ENCODE measurements at regions not wholly inside any gene's neighbourhood (a gene's known extent, or its start where the extent isn't known, plus 50 kb on each side); places are given as distances from the start of the nearest gene placed in this dataset.

DNA sequence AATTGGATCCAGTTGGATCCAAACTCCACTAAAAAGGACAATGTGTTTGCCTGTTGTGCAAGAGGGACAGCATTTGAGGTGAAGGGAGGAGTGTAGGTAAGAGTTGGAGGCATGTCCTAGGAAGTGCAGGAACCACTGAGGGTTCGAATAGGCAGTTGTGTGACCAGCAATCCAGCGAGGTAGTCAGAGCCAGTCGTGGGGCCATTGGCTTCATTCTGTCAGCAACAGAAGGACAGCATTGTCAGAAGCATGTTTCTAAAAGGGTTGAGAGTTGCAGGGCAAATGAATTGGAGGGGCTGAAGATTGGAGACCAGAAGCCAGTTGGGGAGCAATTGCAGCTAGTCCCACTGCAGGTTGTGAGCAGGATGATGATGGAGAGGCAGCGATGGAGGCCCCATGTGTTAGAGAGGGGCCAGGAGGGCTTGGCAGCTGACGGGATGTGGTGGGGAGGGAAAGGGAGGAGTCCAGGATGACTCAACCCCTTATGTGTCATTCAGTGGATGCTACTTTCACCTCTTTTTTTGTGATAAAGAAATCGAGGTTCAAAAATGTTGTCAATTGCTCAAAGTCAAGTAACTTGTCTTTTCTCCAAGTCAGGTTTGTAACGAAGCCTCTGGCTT lies 96.7 kb upstream of the SIX3 start:
- ChIA-PET SMC1A (ENCODE audit: uncharacterized antibody, unreplicated experiment) (no interaction called here), POLR2A (interaction anchor here (0.6 kb wide), 1 partner anchor 64 kb away, joined by 4 read pairs; no protein-coding TSS in a partner anchor), RAD21 (ENCODE audit: unreplicated experiment) (interaction anchor here (0.6 kb wide), 1 partner anchor 92 kb away, joined by 3 read pairs; no protein-coding TSS in a partner anchor), CTCF (no interaction called here)
- Histone ChIP-seq H3K27ac (ENCODE audit: control insufficient read depth, insufficient read depth) (no peak overlapping the region), H3K9me3 (replicated peaks; ENCODE audit: control insufficient read depth, insufficient read depth, low read length) (no peaks in the 10 kb centered on the region; the same call in 2 of the 3 replicates), H3K79me2 (ENCODE audit: control insufficient read depth, insufficient read depth, low read length) (no peaks in the 10 kb centered on the region), H3K27me3 (replicated peaks in 1 of 2; ENCODE audit: control insufficient read depth in 2 of 2, insufficient read depth in 2 of 2, low read length in 1 of 2) (no peaks in the 10 kb centered on the region), H3K9ac (ENCODE audit: control insufficient read depth, insufficient read depth, low read length) (no peak overlapping the region), H4K20me1 (ENCODE audit: control insufficient read depth, insufficient read depth) (no peaks in the 10 kb centered on the region), H3K36me3 (ENCODE audit: control insufficient read depth in 2 of 2, insufficient read depth in 2 of 2, low read length in 1 of 2) (no peaks in the 10 kb centered on the region), H3K4me1 (ENCODE audit: control insufficient read depth, insufficient read depth, low read length) (no peaks in the 10 kb centered on the region), H2AFZ (ENCODE audit: control insufficient read depth, low read depth, low read length) (no peak overlapping the region), H3K4me2 (ENCODE audit: control insufficient read depth, insufficient read depth) (no peak overlapping the region), H3K4me3 (no peak overlapping the region)
- FAIRE-seq (no peak), ATAC-seq (no peak), DNase-seq (ENCODE audit: low read depth, low spot score) (no peak)
- BruUV-seq (replicated peaks) = no TSS peak
- WGBS (ENCODE audit: insufficient coverage, insufficient replicate concordance, low lambda C conversion rate, missing lambda C conversion rate) = 20% methylated on average over 7 of the region's 7 CpGs
- intact Hi-C loops (cut with micrococcal nuclease; ENCODE audit: unreplicated experiment) (no loop called here), in situ Hi-C loops (cut with MboI) (no loop called here)
- no peak for TF ChIP-seq RCOR1 (conservative IDR thresholded peaks at IDR 0.05; ENCODE audit: low read depth, low read length)
- TF ChIP-seq ZNF207 (IDR thresholded peaks at IDR 0.05; ENCODE audit: borderline replicate concordance) = no peak
- no peak for TF ChIP-seq BHLHE40 (IDR thresholded peaks at IDR 0.05; ENCODE audit: borderline replicate concordance in 1 of 2, low read depth in 2 of 2, low read length in 1 of 2)
- TF ChIP-seq BMI1 (IDR thresholded peaks at IDR 0.05; ENCODE audit: borderline replicate concordance) = no peak
- no peak for TF ChIP-seq POLR2AphosphoS2 (IDR thresholded peaks at IDR 0.05; ENCODE audit: low read depth, low read length)
- no peak for TF ChIP-seq ZNF622 (IDR thresholded peaks at IDR 0.05)
- TF ChIP-seq HDGF (IDR thresholded peaks at IDR 0.05) = no peak
- TF ChIP-seq SUZ12 (IDR thresholded peaks at IDR 0.05; ENCODE audit: unreplicated experiment) = no peak
- TF ChIP-seq NFYB (IDR thresholded peaks at IDR 0.05; ENCODE audit: insufficient read depth, low read depth, low read length) = no peak
- no peak for TF ChIP-seq WRNIP1 (IDR thresholded peaks at IDR 0.05; ENCODE audit: borderline replicate concordance, low read depth, low read length)
- no peak for TF ChIP-seq TCF7 (IDR thresholded peaks at IDR 0.05; ENCODE audit: borderline replicate concordance)
- TF ChIP-seq MTA2 (IDR thresholded peaks at IDR 0.05; ENCODE audit: low read depth) = no peak
- no peak for TF ChIP-seq YBX1 (IDR thresholded peaks at IDR 0.05)
- TF ChIP-seq, protein P1, sequence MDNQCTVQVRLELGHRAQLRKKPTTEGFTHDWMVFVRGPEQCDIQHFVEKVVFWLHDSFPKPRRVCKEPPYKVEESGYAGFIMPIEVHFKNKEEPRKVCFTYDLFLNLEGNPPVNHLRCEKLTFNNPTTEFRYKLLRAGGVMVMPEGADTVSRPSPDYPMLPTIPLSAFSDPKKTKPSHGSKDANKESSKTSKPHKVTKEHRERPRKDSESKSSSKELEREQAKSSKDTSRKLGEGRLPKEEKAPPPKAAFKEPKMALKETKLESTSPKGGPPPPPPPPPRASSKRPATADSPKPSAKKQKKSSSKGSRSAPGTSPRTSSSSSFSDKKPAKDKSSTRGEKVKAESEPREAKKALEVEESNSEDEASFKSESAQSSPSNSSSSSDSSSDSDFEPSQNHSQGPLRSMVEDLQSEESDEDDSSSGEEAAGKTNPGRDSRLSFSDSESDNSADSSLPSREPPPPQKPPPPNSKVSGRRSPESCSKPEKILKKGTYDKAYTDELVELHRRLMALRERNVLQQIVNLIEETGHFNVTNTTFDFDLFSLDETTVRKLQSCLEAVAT (IDR thresholded peaks at IDR 0.05) = no peak
- TF ChIP-seq, protein P2, sequence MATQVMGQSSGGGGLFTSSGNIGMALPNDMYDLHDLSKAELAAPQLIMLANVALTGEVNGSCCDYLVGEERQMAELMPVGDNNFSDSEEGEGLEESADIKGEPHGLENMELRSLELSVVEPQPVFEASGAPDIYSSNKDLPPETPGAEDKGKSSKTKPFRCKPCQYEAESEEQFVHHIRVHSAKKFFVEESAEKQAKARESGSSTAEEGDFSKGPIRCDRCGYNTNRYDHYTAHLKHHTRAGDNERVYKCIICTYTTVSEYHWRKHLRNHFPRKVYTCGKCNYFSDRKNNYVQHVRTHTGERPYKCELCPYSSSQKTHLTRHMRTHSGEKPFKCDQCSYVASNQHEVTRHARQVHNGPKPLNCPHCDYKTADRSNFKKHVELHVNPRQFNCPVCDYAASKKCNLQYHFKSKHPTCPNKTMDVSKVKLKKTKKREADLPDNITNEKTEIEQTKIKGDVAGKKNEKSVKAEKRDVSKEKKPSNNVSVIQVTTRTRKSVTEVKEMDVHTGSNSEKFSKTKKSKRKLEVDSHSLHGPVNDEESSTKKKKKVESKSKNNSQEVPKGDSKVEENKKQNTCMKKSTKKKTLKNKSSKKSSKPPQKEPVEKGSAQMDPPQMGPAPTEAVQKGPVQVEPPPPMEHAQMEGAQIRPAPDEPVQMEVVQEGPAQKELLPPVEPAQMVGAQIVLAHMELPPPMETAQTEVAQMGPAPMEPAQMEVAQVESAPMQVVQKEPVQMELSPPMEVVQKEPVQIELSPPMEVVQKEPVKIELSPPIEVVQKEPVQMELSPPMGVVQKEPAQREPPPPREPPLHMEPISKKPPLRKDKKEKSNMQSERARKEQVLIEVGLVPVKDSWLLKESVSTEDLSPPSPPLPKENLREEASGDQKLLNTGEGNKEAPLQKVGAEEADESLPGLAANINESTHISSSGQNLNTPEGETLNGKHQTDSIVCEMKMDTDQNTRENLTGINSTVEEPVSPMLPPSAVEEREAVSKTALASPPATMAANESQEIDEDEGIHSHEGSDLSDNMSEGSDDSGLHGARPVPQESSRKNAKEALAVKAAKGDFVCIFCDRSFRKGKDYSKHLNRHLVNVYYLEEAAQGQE (IDR thresholded peaks at IDR 0.05; ENCODE audit: low read depth, low read length) = no peak
- TF ChIP-seq, protein P3, sequence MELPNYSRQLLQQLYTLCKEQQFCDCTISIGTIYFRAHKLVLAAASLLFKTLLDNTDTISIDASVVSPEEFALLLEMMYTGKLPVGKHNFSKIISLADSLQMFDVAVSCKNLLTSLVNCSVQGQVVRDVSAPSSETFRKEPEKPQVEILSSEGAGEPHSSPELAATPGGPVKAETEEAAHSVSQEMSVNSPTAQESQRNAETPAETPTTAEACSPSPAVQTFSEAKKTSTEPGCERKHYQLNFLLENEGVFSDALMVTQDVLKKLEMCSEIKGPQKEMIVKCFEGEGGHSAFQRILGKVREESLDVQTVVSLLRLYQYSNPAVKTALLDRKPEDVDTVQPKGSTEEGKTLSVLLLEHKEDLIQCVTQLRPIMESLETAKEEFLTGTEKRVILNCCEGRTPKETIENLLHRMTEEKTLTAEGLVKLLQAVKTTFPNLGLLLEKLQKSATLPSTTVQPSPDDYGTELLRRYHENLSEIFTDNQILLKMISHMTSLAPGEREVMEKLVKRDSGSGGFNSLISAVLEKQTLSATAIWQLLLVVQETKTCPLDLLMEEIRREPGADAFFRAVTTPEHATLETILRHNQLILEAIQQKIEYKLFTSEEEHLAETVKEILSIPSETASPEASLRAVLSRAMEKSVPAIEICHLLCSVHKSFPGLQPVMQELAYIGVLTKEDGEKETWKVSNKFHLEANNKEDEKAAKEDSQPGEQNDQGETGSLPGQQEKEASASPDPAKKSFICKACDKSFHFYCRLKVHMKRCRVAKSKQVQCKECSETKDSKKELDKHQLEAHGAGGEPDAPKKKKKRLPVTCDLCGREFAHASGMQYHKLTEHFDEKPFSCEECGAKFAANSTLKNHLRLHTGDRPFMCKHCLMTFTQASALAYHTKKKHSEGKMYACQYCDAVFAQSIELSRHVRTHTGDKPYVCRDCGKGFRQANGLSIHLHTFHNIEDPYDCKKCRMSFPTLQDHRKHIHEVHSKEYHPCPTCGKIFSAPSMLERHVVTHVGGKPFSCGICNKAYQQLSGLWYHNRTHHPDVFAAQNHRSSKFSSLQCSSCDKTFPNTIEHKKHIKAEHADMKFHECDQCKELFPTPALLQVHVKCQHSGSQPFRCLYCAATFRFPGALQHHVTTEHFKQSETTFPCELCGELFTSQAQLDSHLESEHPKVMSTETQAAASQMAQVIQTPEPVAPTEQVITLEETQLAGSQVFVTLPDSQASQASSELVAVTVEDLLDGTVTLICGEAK (IDR thresholded peaks at IDR 0.05; ENCODE audit: borderline replicate concordance) = no peak

Measured in GM12878 (cell line).